ENCODE measurements at regions not wholly inside any gene's neighbourhood (a gene's known extent, or its start where the extent isn't known, plus 50 kb on each side); places are given as distances from the start of the nearest gene placed in this dataset.

DNA sequence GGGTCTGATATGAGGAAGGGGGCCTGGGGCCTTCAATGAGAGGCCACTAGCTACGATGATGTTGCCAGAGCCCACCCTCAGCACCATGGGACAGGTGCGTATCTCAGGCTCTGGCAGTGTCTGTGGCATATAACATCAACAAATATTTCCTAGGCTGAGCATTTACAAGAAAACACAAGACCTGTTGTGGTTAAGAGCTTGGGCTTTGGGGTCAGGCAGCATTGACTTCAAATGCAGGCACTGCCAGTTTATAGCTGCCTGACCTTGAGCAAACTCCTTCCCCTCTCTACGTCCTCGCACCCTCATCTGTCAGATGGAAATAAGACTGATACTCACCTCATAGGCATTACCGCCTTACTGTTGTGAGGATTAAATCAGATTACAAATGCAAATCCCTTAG is 156.0 kb downstream of the KATNAL1 start:
- H3K4me3 ChIP-seq (ENCODE audit: control insufficient read depth, low read depth, low read length), result no peak overlapping the region
- DNase-seq (ENCODE audit: low read depth), result no peak
- TF ChIP-seq, protein P1, sequence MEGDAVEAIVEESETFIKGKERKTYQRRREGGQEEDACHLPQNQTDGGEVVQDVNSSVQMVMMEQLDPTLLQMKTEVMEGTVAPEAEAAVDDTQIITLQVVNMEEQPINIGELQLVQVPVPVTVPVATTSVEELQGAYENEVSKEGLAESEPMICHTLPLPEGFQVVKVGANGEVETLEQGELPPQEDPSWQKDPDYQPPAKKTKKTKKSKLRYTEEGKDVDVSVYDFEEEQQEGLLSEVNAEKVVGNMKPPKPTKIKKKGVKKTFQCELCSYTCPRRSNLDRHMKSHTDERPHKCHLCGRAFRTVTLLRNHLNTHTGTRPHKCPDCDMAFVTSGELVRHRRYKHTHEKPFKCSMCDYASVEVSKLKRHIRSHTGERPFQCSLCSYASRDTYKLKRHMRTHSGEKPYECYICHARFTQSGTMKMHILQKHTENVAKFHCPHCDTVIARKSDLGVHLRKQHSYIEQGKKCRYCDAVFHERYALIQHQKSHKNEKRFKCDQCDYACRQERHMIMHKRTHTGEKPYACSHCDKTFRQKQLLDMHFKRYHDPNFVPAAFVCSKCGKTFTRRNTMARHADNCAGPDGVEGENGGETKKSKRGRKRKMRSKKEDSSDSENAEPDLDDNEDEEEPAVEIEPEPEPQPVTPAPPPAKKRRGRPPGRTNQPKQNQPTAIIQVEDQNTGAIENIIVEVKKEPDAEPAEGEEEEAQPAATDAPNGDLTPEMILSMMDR (IDR thresholded peaks at IDR 0.05; ENCODE audit: control insufficient read depth, insufficient read depth, low read depth, low read length, missing control alignments), result no peak

DNA sequence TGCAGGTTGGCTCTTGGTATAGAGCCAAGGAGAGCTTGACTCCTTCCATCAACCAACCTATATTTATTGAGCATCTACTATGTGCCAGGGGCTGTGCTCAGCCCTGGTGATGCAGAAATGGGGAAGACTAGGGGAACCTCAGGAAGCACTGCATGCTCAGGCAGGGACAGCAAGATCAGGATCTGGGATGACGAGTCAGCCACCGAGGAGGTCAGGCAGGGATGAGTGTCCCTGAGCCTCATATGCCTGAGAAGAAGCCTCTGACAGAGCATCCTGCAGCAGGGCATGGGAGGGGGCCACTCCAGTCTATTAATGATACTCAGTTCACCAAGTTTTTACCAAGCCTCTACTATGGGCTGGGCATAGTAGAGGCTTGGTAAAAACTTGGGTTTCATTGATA is 158.1 kb downstream of the KATNAL1 start:
- no peak overlapping the region for H3K4me3 ChIP-seq (ENCODE audit: control insufficient read depth, low read depth, low read length)
- TF ChIP-seq, protein P1 (IDR thresholded peaks at IDR 0.05; ENCODE audit: control insufficient read depth, insufficient read depth, low read depth, low read length, missing control alignments), result no peak
- no peak for DNase-seq (ENCODE audit: low read depth)

DNA sequence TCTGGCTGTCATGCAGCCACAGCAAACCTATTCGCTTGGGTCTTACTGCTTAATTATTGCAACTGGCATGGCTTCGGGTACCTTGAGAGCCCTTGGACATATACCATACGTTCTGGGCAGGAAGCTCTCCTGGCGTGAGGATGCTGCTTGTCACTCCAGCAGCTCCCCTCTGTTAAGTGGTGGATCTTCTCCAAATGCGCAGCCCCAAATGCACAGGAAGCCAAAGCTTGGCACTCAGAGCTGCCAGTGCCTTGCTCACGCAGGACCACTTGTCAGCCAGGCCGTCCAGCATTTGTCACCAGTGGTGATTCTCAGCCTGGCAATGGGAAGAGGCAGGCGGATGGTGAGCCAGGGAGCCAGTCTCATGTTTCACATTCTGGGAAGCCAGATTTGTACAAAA is 158.6 kb downstream of the KATNAL1 start:
- TF ChIP-seq, protein P1 (IDR thresholded peaks at IDR 0.05; ENCODE audit: control insufficient read depth, insufficient read depth, low read depth, low read length, missing control alignments), result no peak
- H3K4me3 ChIP-seq (ENCODE audit: control insufficient read depth, low read depth, low read length), result no peak overlapping the region
- no peak for DNase-seq (ENCODE audit: low read depth)

DNA sequence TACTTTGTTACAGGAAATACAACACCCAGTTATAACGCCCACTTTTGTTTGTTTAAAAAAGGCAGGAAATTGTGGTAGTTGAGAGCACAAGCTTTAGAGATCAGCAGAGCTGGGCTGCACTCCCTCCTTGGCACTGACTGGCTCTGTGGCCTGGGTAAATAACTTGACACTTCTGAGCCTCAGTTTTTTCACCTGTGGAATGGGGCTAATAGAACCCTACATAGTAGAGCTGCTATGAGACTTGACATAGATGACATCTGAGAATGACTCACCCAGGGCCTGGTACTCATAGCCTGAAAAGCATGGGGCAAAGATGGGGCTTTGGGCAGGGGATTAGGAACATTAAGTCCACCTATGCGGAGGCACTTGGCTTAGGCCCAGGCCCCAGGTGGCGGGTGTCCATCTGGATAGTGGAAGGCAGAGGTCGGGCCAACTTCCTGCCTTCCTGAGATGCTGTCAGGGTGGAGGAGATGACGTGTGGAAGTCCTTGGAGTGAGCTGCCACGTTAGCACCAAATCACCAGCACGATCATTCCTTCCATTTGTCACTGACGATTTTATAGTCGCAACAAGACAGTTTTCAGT is 159.1 kb downstream of the KATNAL1 start:
- no peak for DNase-seq (ENCODE audit: low read depth)

DNA sequence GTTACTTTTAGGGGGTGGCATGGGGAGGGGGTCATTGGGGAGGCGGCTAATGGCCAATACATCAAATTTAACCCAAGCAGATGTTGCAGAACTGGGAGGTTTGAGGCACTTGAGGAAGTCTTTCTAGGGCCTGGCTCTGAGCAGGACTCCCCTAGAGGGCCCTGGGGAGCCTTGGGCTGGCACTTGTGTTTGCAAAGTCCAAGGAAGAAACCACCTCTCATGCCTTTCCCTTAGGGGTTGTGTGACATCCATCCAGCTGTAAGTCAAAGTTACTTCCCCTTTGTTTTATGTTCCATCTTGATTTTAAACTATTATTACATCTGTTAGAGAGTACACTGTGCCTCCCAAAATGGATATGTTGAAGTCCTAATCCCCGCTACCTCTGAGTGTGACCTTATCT is 159.9 kb downstream of the KATNAL1 start:
- TF ChIP-seq, protein P1 (IDR thresholded peaks at IDR 0.05; ENCODE audit: control insufficient read depth, insufficient read depth, low read depth, low read length, missing control alignments), result no peak
- no peak overlapping the region for H3K4me3 ChIP-seq (ENCODE audit: control insufficient read depth, low read depth, low read length)
- DNase-seq (ENCODE audit: low read depth), result no peak

More for the DNA sequence above, 159.1 kb downstream of the KATNAL1 start:
- TF ChIP-seq, protein P1 (IDR thresholded peaks at IDR 0.05; ENCODE audit: control insufficient read depth, insufficient read depth, low read depth, low read length, missing control alignments), result no peak
- no peak overlapping the region for H3K4me3 ChIP-seq (ENCODE audit: control insufficient read depth, low read depth, low read length)

DNA sequence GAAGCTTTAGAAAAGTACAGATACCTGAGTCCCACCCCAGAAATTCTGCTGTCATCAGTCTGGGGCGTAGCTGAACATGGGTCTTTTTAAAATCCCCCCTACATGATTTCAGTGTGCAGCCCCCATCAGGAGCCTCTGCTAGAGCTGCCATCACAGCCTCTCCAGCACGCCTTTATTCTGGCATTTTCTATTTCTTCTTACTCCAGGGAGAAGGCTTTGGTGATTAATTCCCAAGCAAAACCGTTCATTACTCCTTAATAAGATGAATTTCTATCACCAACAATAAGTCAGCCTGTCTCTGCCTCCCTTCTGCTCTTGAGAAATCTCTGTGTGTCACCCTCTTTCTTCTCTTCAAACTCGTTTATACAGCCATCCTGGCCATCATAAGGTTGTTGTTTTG is 160.3 kb downstream of the KATNAL1 start:
- TF ChIP-seq, protein P1 (IDR thresholded peaks at IDR 0.05; ENCODE audit: control insufficient read depth, insufficient read depth, low read depth, low read length, missing control alignments), result no peak
- no peak for DNase-seq (ENCODE audit: low read depth)
- H3K4me3 ChIP-seq (ENCODE audit: control insufficient read depth, low read depth, low read length), result no peak overlapping the region
